ENCODE measurements at regions not wholly inside any gene's neighbourhood (a gene's known extent, or its start where the extent isn't known, plus 50 kb on each side); places are given as distances from the start of the nearest gene placed in this dataset.

GRCh38 chr15:36356466-36356865 is 223.0 kb upstream of the CDIN1 start:
- H3K27me3 Mint-ChIP-seq (ENCODE audit: low read depth, unreplicated experiment) = no peaks in the 10 kb centered on the region
- no peak overlapping the region for H3K9ac ChIP-seq (ENCODE audit: low read length)
- H3K4me1 Mint-ChIP-seq (ENCODE audit: low read depth, unreplicated experiment) = peaks cover 49% of the 10 kb centered on the region
- no peak overlapping the region for H3K27ac ChIP-seq (ENCODE audit: low read depth, low read length)
- peaks cover 34% of the 10 kb centered on the region for H3K4me1 ChIP-seq (ENCODE audit: insufficient read depth, low read length)
- H3K4me2 ChIP-seq (ENCODE audit: low read length) = peak overlapping the region; percentile 62
- H3K4me3 ChIP-seq (ENCODE audit: insufficient read depth, low read depth, low read length) = no peak overlapping the region
- no peaks in the 10 kb centered on the region for H3K9me3 Mint-ChIP-seq (ENCODE audit: unreplicated experiment)
- no peaks in the 10 kb centered on the region for H3K27me3 ChIP-seq (ENCODE audit: insufficient read depth, low read length)
- H2AFZ ChIP-seq (ENCODE audit: low read depth, low read length) = no peak overlapping the region
- H3K36me3 ChIP-seq (ENCODE audit: insufficient read depth, low read length) = no peaks in the 10 kb centered on the region
- no peak overlapping the region for H3K4me3 Mint-ChIP-seq (ENCODE audit: unreplicated experiment)
- FAIRE-seq = no peak
- TF ChIP-seq CTCF (IDR thresholded peaks at IDR 0.05; ENCODE audit: insufficient read depth, low read depth, low read length) = no peak
- TF ChIP-seq EZH2 (IDR thresholded peaks at IDR 0.05; ENCODE audit: insufficient read depth, low read length) = no peak
- DNase-seq (ENCODE audit: low read depth) = no peak
- no peaks in the 10 kb centered on the region for H3K79me2 ChIP-seq (ENCODE audit: insufficient read depth, low read length)
- no peaks in the 10 kb centered on the region for H3K36me3 Mint-ChIP-seq (ENCODE audit: low read depth, unreplicated experiment)
- H3K27ac Mint-ChIP-seq (ENCODE audit: unreplicated experiment) = peak overlapping the region; percentile 26
- H4K20me1 ChIP-seq (ENCODE audit: insufficient read depth, low read length) = no peaks in the 10 kb centered on the region
- no peaks in the 10 kb centered on the region for H3K9me3 ChIP-seq (ENCODE audit: insufficient read depth, low read depth, low read length)

GRCh38 chr15:36356978-36357601 is 222.3 kb upstream of the CDIN1 start:
- Histone ChIP-seq H2AFZ (ENCODE audit: low read depth, low read length) (peak overlapping the region; percentile 19), H3K9ac (ENCODE audit: low read length) (peak overlapping the region; percentile 53)
- peaks cover 55% of the 10 kb centered on the region for H3K4me1 Mint-ChIP-seq (ENCODE audit: low read depth, unreplicated experiment)

More at GRCh38 chr15:36356978-36357601, 222.3 kb upstream of the CDIN1 start:
- H3K27ac ChIP-seq (ENCODE audit: low read depth, low read length) = peak overlapping the region; percentile 78
- Mint-ChIP-seq H3K27me3 (ENCODE audit: low read depth, unreplicated experiment) (no peaks in the 10 kb centered on the region), H3K27ac (ENCODE audit: unreplicated experiment) (peak overlapping the region; percentile 95), H3K36me3 (ENCODE audit: low read depth, unreplicated experiment) (no peaks in the 10 kb centered on the region), H3K9me3 (ENCODE audit: unreplicated experiment) (no peaks in the 10 kb centered on the region), H3K4me3 (ENCODE audit: unreplicated experiment) (no peak overlapping the region)
- no peaks in the 10 kb centered on the region for H3K27me3 ChIP-seq (ENCODE audit: insufficient read depth, low read length)
- DNase-seq (ENCODE audit: low read depth) = peak; percentile 98
- FAIRE-seq = peak; percentile 86
- H3K79me2 ChIP-seq (ENCODE audit: insufficient read depth, low read length) = no peaks in the 10 kb centered on the region
- H3K4me1 ChIP-seq (ENCODE audit: insufficient read depth, low read length) = peaks cover 40% of the 10 kb centered on the region
- peak overlapping the region; percentile 62 for H3K4me2 ChIP-seq (ENCODE audit: low read length)
- no peaks in the 10 kb centered on the region for H3K36me3 ChIP-seq (ENCODE audit: insufficient read depth, low read length)
- TF ChIP-seq EZH2 (IDR thresholded peaks at IDR 0.05; ENCODE audit: insufficient read depth, low read length) = no peak
- TF ChIP-seq CTCF (IDR thresholded peaks at IDR 0.05; ENCODE audit: insufficient read depth, low read depth, low read length) = no peak
- no peaks in the 10 kb centered on the region for H3K9me3 ChIP-seq (ENCODE audit: insufficient read depth, low read depth, low read length)
- H3K4me3 ChIP-seq (ENCODE audit: insufficient read depth, low read depth, low read length) = peak overlapping the region; percentile 15
- H4K20me1 ChIP-seq (ENCODE audit: insufficient read depth, low read length) = no peaks in the 10 kb centered on the region

All from astrocyte (in vitro differentiated cells and primary cell).